ENCODE measurements at regions not wholly inside any gene's neighbourhood (a gene's known extent, or its start where the extent isn't known, plus 50 kb on each side); places are given as distances from the start of the nearest gene placed in this dataset.

DNA sequence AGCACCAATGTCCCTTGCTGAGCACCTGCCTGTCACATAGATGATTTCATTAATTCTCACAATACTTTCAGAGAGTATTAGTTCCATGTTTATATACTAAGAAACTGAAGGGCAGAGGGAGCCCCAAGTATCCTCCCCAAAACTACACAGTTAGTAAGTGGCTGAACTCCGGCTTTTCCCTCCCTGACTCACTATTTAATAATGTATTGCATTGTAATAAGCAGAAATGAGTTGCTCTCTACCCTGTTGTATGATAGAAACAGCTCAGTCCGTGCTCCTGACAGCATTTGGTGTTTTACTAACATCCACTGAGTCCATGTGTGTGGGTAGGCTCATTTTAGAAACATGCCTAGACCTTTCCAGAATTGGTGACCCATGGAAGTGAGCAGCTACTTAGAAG is 76.8 kb downstream of the OLIG3 start:
- TF ChIP-seq POLR2AphosphoS5 (IDR thresholded peaks at IDR 0.05; ENCODE audit: borderline replicate concordance, low read depth, low read length) (no peak), EZH2 (IDR thresholded peaks at IDR 0.05) (no peak), FOXP2 (optimal IDR thresholded peaks at IDR 0.05; ENCODE audit: control extremely low read depth, extremely low read length, insufficient read depth) (no peak)
